NT2/D1 (cell line): ENCODE measurements at regions not wholly inside any gene's neighbourhood (a gene's known extent, or its start where the extent isn't known, plus 50 kb on each side); places are given as distances from the start of the nearest gene placed in this dataset.

Source experiments
- DNase-seq: peaks from one replicate; pipeline ENCODE4 v3.0.0-alpha.2; 2011; ENCODE audit warnings: low read depth, low spot score
- H3K27me3 ChIP-seq: 2 replicates; pipeline ENCODE4 v1.6.0; 2011; ENCODE audit warnings: mild to moderate bottlenecking; ENCODE audit not compliant: insufficient read length, insufficient read depth
- H3K36me3 ChIP-seq: 2 replicates; pipeline ENCODE4 v1.6.1; 2011; ENCODE audit warnings: mild to moderate bottlenecking, low read length, mixed read lengths; ENCODE audit not compliant: insufficient read depth, insufficient read length
- H3K4me1 ChIP-seq: 2 replicates; pipeline ENCODE4 v1.5.1; 2011; ENCODE audit not compliant: insufficient read depth, insufficient read length
- H3K4me3 ChIP-seq: 2 replicates; pipeline ENCODE4 v1.5.1; 2011; ENCODE audit warnings: low read depth; ENCODE audit not compliant: insufficient read length
- H3K9ac ChIP-seq: 2 replicates; pipeline ENCODE4 v1.6.0; 2011; ENCODE audit warnings: low read depth; ENCODE audit not compliant: insufficient read length
- H3K9me3 ChIP-seq: 2 replicates; pipeline ENCODE4 v1.5.1; 2011; ENCODE audit warnings: mild to moderate bottlenecking, low read length; ENCODE audit not compliant: insufficient read depth
- SUZ12 ChIP-seq: IDR thresholded peaks from 2 replicates; pipeline ENCODE4 v1.6.1; 2011; ENCODE audit not compliant: insufficient read length, insufficient read depth; ENCODE audit errors: extremely low read depth
- YY1 ChIP-seq: IDR thresholded peaks from 2 replicates; pipeline ENCODE4 v1.6.1; 2011; ENCODE audit not compliant: insufficient read length, insufficient read depth
- ZNF274 ChIP-seq: IDR thresholded peaks from 2 replicates; pipeline ENCODE4 v1.6.1; 2011; ENCODE audit warnings: mild to moderate bottlenecking, low read depth, low read length

GRCh38 chr3:116871905-116872304, 162.3 kb downstream of the TUSC7 start:
- no peaks in the 10 kb centered on the region for H3K9me3 ChIP-seq

GRCh38 chr3:116872688-116873087, 163.1 kb downstream of the TUSC7 start:
- Histone ChIP-seq H3K27me3 (no peaks in the 10 kb centered on the region), H3K9ac (no peak overlapping the region), H3K9me3 (no peaks in the 10 kb centered on the region), H3K36me3 (no peaks in the 10 kb centered on the region), H3K4me1 (no peaks in the 10 kb centered on the region), H3K4me3 (no peak overlapping the region)
- TF ChIP-seq SUZ12 (no peak), YY1 (no peak), ZNF274 (no peak)
- no peak for DNase-seq

More at GRCh38 chr3:116871905-116872304, 162.3 kb downstream of the TUSC7 start:
- no peak overlapping the region for H3K4me3 ChIP-seq
- no peaks in the 10 kb centered on the region for H3K4me1 ChIP-seq
- no peaks in the 10 kb centered on the region for H3K27me3 ChIP-seq
- H3K9ac ChIP-seq: no peak overlapping the region
- H3K36me3 ChIP-seq: no peaks in the 10 kb centered on the region
- no peak for TF ChIP-seq SUZ12
- no peak for TF ChIP-seq ZNF274
- TF ChIP-seq YY1: no peak
- DNase-seq: no peak

DNA sequence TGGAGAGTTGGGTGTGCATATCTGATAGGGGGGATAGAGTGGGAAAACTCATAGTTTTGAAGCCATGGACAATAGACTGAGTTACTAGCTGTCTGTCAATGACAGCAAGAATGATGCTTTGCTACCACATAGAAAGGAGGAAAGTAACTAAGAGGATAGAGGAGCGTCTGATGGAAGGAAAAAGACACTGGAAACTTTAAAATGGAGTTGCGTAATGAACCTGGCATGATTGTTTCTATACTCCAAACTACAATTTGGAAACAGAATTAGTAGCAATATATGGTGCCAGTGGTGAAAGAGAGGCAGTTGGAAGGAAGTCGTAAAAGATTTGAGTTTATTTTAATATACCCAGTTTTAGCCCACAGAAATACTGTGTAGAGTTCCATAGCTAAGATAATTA, 163.6 kb downstream of the TUSC7 start:
- Histone ChIP-seq H3K9me3 (no peaks in the 10 kb centered on the region), H3K4me3 (no peak overlapping the region), H3K27me3 (no peaks in the 10 kb centered on the region), H3K9ac (no peak overlapping the region), H3K4me1 (no peaks in the 10 kb centered on the region), H3K36me3 (no peaks in the 10 kb centered on the region)
- no peak for DNase-seq
- no peak for TF ChIP-seq SUZ12
- no peak for TF ChIP-seq YY1
- TF ChIP-seq ZNF274: no peak

- no peak overlapping the region for H3K4me3 ChIP-seq
- no peaks in the 10 kb centered on the region for H3K9me3 ChIP-seq
- no peaks in the 10 kb centered on the region for H3K36me3 ChIP-seq
- TF ChIP-seq SUZ12: no peak
- TF ChIP-seq YY1: no peak
- TF ChIP-seq ZNF274: no peak
- H3K9ac ChIP-seq: no peak overlapping the region
- DNase-seq: no peak
- no peaks in the 10 kb centered on the region for H3K4me1 ChIP-seq
- H3K27me3 ChIP-seq: no peaks in the 10 kb centered on the region
These were observed 168.4 kb downstream of the TUSC7 start for GRCh38 chr3:116877968-116878367.

GRCh38 chr3:116886202-116886893, 176.8 kb downstream of the TUSC7 start:
- Histone ChIP-seq H3K9ac (no peak overlapping the region), H3K4me3 (no peak overlapping the region), H3K36me3 (no peaks in the 10 kb centered on the region), H3K4me1 (no peaks in the 10 kb centered on the region), H3K9me3 (no peaks in the 10 kb centered on the region), H3K27me3 (no peaks in the 10 kb centered on the region)
- no peak for DNase-seq
- TF ChIP-seq SUZ12 (no peak), YY1 (no peak), ZNF274 (no peak)

DNA sequence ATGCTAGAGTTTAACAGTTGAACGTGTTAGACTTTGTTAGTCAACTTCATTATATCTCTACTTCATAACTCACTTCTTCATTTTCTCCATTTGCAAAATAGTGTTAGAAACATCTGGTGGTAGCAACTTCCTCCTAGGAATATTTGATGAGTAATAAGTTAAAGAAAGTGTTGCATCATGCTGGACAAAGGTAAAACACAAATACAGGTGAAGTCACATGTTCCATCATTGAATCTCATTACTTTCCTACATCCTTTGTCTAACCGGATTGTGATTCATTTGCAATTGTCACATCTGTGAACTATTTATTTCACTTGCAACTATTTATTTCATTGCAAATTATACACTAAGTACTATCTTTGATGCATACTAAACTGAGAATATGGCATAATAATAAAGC, 186.5 kb downstream of the TUSC7 start:
- H3K9ac ChIP-seq: no peak overlapping the region
- no peaks in the 10 kb centered on the region for H3K9me3 ChIP-seq

GRCh38 chr3:116897382-116897781, 187.8 kb downstream of the TUSC7 start:
- no peak for DNase-seq
- no peak overlapping the region for H3K4me3 ChIP-seq

More for the DNA sequence above, 186.5 kb downstream of the TUSC7 start:
- no peak overlapping the region for H3K4me3 ChIP-seq
- no peaks in the 10 kb centered on the region for H3K36me3 ChIP-seq
- DNase-seq: no peak
- H3K27me3 ChIP-seq: no peaks in the 10 kb centered on the region
- H3K4me1 ChIP-seq: no peaks in the 10 kb centered on the region
- TF ChIP-seq YY1 (no peak), ZNF274 (no peak), SUZ12 (no peak)

More at GRCh38 chr3:116897382-116897781, 187.8 kb downstream of the TUSC7 start:
- no peak for TF ChIP-seq SUZ12
- TF ChIP-seq YY1: no peak
- TF ChIP-seq ZNF274: no peak
- no peaks in the 10 kb centered on the region for H3K4me1 ChIP-seq
- no peaks in the 10 kb centered on the region for H3K27me3 ChIP-seq
- no peaks in the 10 kb centered on the region for H3K9me3 ChIP-seq
- H3K9ac ChIP-seq: no peak overlapping the region
- no peaks in the 10 kb centered on the region for H3K36me3 ChIP-seq
